ENCODE measurements at regions not wholly inside any gene's neighbourhood (a gene's known extent, or its start where the extent isn't known, plus 50 kb on each side); places are given as distances from the start of the nearest gene placed in this dataset.

GRCh38 chr7:16084875-16085274, 336.5 kb downstream of the CRPPA start:
- no peak for DNase-seq

DNA sequence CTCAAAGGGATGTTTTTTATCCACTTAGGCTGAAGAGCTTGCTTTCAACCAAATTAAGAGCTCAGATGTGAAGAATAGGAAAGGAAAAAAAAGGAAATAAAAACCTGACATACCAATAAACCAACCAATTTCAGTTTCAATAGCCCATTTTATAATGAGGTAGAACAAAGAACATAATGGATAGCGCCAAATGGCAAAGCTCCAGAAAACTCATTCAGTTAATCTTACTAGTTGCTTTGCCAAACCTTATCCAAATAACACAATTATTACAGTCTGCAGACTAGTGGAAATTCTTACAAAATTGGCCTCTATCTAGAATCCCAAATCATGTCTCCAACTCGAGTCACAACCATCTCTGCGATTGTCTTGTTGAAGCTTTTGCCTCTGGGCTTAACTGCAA, 337.0 kb downstream of the CRPPA start:
- DNase-seq = no peak

- DNase-seq = no peak
Measured at GRCh38 chr7:16083931-16084330, 337.4 kb downstream of the CRPPA start.

DNA sequence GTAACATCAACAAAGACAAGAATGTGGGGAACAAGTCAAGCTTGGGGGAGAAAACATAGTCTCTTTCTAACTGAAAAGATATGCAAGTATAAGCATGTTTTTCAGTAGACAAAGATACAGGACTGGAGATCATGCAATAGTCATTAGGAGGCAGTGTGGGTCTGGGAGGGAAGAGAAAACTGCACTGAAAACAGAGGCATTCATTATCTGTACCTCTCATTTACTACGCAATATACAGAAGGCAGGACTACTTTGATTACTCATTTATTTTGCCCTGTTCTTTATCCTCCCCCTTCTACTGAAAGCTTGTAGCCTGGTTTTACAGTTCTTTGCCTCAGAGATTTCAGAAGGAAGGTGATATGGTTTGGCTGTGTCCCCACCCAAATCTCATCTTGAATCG, 341.2 kb downstream of the CRPPA start:
- DNase-seq = no peak

DNA sequence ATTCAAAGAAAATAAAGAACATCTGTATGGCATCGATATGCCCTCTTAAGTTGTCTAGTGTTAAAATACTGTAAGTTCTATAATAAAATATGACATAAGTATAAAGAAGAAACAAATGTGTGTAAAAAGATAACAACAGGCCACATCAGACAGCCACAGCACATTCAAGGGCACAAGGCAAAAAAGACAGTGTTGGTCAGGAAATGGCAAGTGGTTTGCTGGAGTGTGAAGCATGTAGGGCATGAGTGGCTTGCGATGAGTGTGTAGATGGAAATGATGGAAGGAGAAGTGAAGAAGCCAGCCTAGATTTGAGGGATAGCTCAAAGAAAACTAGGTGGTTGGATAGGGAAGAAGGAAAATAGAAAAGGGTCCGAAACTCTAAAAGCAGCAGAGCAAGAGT, 341.6 kb downstream of the CRPPA start:
- no peak for DNase-seq

DNA sequence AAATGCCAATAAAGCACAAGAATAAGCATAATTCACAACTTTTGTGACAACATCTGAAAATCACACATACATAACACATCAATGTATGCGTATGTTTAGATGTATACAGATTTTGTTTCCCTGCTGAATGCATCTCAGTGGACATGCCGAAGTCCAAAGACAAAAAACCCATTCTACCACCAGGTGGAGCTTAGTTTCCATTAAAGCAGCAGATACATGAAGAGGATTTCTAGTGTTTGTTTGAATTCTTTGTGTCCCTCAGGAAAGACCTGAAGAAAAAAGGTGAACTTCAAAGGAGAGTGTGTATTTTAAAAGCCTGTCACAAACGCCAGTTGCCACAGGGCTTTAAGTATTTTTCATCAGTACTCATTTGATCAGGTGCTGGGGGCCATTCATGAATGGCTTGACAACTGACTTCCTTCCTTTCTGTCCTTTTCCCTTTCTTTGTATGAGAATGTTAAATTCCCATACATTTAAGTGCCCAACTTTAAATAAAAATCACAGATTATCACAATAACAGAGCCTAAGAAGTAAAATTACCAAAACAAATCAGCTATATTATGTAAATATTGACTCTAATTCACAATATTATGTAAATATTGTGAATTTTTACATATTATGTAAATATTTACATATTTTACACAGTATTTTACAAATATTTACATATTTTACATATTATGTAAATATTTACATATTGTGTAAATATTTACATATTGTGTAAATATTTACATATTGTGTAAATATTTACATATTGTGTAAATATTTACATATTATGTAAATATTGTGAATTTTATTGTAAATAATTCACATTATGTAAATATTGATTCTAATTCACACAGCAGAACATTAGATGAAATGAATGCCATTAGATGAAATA, 343.0 kb downstream of the CRPPA start:
- DNase-seq = peak; percentile 23 to 38

DNA sequence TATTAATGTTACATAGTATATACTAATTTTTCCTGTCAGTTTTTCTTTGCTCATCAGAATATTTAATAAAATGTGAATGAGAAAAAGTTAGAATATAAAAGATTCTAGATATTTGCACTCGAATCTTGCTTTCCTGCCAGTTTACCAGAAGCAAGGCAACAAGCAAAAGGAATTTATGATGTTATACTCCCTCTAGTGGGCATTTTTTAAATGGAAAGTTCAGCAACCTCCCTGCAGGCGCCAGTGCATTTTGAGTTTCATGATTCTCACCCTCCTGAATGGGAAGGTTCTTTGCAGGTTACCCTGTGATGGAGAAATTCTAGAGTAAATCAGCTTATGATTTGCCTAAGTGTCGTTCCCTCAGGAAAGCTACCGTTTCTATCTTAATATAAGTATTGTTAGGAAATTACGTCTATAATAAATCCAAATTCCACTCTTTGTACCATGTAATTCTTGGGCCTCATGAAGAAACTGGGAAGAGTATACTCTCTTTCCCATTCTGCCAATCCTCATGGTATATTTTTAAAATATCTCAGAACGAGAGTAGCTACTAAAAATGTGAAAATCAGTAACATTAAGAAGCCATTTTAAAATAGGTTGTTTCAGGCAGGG, 350.0 kb downstream of the CRPPA start:
- peak; percentile 10 to 31 for DNase-seq

DNA sequence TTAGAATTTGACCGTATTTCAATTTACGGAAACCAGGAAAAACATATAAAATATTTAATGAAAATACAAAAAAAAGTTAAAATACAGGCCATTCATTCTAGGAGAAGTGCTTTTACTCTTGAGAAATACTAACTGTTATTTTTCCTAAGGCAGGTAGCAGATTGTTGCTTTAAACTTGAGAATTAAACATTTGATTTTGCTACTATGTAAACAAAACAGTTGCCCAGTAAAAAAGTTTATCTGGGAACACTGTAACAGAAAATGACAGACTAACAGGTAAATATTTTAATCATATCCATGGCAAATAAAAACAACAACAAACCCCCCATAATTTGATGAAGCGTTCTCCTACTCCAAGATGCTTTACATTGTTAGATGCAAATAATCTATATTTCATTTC, 350.5 kb downstream of the CRPPA start:
- no peak for DNase-seq

DNA sequence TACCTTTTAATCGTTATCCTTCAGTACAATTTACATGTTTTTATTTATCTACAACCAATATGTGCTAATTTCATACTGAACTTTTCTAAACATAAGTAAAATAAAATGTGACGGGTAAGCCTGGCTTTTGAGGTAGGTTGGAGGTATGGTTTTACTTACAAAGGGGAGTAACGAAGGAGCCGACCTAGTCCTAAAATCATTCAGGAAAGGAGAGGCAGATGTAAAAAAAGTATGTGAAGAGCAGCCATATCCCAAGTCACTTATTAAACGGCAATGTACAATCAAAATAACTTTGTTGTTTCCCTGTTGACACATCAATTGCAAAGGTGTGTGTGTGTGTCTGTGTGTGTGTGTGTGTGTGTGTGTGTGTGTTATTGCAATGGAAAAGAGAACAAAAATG, 351.3 kb downstream of the CRPPA start:
- DNase-seq = no peak

DNA sequence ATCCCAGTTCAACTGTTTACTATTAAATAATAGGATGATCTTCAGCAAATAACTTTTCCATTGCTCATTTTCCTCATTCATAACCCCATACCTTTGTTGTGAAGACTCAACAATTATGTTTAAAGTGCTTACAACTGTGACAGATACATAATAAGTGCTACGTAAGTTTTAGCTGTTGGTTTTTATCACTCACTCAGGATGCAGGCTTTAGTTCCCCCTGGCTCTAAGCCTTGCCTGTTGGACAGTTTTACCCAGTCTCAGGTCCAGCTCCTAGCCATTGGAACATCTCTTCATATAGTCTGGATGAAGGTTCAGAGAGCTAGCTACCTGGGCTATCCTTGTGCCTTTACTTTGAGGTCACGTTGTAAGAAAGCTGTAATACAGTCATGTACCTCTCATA, 353.2 kb downstream of the CRPPA start:
- no peak for DNase-seq

DNA sequence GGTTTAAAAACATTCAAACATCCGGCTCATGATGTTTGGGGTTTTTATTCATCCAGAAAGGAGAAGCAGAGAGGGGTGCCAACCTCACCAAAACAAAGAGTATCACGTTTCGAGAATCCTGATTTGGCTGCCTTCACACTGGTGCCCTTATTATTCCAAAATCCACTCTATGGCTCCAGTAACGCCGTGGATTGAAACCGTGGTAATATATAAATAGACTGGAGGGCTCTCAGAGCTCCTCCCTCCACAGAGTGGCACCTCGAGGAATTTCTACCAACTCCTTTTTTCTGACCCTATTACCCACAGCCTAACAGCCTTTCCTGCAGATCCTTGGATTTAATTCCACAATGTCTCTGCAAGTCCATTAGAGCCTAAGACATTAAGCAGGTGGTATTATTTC, 353.6 kb downstream of the CRPPA start:
- DNase-seq = no peak

DNA sequence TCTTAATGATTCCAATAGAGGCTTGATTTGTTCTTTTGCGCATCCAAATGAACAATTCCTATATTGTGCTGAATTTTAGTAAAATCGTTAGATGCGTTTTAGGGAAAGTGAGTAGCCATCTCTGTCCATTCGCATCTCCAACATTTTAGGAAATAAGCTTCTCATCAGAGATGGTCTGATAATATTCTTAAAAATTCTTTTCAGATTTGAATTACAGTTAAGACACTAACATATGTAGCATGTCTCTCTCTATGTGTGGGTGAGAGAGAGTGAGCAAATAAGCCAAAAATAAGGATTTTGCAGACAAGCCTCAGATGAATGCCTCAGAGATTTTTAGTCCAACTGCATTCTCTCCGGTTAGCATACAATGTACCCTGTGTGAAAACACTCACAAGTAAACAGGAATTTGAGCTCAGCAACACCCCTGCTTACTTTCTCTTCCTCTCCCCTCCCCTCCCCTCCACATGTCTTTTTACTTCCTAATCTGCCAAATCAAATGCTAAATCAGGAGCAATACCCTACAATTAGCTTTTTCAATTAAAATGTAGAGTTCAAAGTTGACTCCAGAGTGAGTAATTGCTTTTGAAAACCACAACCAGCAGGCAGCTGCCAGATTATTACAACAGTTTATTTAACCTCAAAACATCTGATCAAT, 354.4 kb downstream of the CRPPA start:
- DNase-seq = no peak

DNA sequence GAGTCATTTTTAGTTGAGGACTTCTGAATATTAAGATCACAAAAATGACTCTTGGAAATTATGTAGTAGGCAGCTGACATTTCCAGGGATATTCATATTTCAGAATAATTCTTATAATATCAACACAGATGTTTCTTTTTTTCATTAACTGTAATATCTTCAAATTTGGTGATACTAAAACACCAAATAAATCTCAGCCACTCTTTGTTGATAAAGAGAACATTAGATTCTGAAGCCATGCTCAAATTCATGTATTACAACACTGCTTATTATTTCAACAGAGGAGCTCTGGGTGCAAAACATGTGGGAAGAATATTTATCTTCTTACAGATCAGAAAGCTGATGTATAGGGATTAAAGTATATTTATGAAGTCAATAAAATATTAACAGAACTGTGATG, 355.4 kb downstream of the CRPPA start:
- no peak for DNase-seq

GRCh38 chr7:16063716-16064675, 357.3 kb downstream of the CRPPA start:
- DNase-seq = no peak

- peak in 1 of 2 experiments; percentile 10 for DNase-seq
Measured at GRCh38 chr7:16063221-16063620, 358.1 kb downstream of the CRPPA start.

DNA sequence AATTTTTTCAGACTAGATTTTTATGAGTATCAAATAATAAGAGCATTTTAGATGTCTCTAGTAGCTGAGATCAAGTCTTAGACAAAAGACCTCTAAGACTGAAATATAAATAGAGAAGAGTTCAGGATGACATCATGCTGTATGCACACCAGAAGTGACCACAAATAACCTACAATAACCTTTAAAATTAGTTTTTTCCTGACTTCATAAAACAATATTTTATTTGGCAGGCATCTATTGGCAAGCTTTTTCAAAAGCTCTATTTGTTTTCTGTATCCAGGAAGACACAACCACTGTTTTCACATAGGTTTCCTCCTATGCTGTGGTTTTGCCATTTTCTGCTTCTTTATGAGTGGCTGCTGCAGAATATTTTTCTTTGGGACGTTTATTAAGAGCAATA, 359.1 kb downstream of the CRPPA start:
- DNase-seq = no peak

GRCh38 chr7:16061630-16062029, 359.7 kb downstream of the CRPPA start:
- no peak for DNase-seq

- DNase-seq = no peak
Measured at GRCh38 chr7:16061011-16061410, 360.3 kb downstream of the CRPPA start.

DNA sequence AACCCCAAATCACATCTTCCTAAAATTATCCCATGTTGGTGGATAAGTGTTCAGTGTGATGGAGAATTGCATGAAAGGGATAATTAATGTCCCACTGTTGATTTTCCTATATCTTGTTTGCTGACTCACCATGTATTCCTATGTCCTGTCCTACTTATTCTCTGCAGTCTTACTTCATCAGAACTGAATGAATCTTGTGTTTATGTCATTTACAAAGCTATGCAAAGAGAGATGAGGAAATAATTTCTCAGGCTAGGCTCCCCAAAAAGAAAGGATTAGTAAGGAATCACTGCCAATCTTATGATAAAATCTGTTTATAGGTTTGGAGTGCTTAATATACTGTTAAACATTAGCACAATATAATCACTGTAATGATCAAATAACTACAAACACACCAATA, 360.8 kb downstream of the CRPPA start:
- no peak for DNase-seq

GRCh38 chr7:16055263-16055976, 365.9 kb downstream of the CRPPA start:
- DNase-seq = no peak

DNA sequence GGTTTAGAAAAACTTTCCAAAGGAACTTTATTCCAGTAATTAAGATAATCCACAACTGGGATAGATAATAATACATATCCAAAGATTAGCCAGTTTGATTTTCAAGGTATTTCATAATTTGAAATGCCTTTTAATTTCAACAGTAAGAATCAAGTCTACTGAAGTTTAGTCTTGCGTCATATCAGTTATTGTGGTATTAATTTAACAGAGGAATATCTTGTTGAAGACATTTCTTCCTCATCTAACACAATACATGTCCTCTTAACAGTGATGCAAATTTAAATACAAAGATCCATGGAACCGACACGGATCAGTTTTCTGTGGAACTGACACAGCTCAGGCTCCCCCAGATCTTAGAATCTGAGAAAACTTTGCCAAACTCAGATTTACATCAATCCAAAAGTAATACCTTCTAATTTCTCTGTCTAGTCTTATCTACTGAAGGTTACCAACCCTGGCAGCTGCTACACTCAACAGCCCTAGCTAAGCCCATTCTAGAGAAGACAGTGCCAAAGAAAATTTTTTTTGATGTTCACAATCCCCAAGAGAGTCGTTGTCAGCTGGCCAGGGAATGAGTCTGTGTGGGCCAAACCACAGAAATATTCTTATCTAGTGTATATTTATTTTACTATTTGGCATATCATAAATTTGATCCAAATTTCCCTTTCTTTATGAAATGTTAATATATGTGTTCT, 365.2 kb upstream of the MEOX2 start:
- no peak for DNase-seq

- DNase-seq = no peak
Measured at GRCh38 chr7:16046041-16046440, 359.6 kb upstream of the MEOX2 start.

Measured in Kasumi-1 (cell line).